ENCODE measurements at regions not wholly inside any gene's neighbourhood (a gene's known extent, or its start where the extent isn't known, plus 50 kb on each side); places are given as distances from the start of the nearest gene placed in this dataset.

DNA sequence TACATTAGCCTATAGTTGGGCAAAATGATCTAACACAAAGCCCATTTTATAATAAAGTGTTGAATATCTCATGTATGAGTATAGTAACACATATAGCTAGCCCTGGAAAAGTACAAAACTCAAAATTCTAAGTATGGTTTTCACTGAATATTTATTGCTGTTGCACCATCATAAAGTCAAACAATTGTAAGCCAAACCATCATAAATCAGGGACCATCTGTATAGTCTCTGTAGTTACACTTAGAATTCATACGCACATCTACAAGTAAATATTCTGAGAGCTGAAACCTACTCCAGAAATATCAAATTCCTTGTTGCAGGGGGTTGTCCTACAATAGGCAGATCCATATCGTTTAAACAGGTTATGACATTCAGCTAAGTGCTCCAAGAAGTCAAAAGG is 817.3 kb downstream of the BCKDHB start:
- TF ChIP-seq, protein P1, sequence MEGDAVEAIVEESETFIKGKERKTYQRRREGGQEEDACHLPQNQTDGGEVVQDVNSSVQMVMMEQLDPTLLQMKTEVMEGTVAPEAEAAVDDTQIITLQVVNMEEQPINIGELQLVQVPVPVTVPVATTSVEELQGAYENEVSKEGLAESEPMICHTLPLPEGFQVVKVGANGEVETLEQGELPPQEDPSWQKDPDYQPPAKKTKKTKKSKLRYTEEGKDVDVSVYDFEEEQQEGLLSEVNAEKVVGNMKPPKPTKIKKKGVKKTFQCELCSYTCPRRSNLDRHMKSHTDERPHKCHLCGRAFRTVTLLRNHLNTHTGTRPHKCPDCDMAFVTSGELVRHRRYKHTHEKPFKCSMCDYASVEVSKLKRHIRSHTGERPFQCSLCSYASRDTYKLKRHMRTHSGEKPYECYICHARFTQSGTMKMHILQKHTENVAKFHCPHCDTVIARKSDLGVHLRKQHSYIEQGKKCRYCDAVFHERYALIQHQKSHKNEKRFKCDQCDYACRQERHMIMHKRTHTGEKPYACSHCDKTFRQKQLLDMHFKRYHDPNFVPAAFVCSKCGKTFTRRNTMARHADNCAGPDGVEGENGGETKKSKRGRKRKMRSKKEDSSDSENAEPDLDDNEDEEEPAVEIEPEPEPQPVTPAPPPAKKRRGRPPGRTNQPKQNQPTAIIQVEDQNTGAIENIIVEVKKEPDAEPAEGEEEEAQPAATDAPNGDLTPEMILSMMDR (IDR thresholded peaks at IDR 0.05) = no peak
- TF ChIP-seq ESRRA (IDR thresholded peaks at IDR 0.05; ENCODE audit: borderline replicate concordance, low read length) (no peak), SMC3 (IDR thresholded peaks at IDR 0.05) (no peak), SREBF2 (IDR thresholded peaks at IDR 0.05) (no peak), CEBPB (IDR thresholded peaks at IDR 0.05) (no peak), POLR2AphosphoS2 (conservative IDR thresholded peaks at IDR 0.05; ENCODE audit: low read length) (no peak), EP300 (IDR thresholded peaks at IDR 0.05) (no peak)
- TF ChIP-seq, protein P2, sequence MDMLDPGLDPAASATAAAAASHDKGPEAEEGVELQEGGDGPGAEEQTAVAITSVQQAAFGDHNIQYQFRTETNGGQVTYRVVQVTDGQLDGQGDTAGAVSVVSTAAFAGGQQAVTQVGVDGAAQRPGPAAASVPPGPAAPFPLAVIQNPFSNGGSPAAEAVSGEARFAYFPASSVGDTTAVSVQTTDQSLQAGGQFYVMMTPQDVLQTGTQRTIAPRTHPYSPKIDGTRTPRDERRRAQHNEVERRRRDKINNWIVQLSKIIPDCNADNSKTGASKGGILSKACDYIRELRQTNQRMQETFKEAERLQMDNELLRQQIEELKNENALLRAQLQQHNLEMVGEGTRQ (IDR thresholded peaks at IDR 0.05) = no peak
